ENCODE measurements at regions not wholly inside any gene's neighbourhood (a gene's known extent, or its start where the extent isn't known, plus 50 kb on each side); places are given as distances from the start of the nearest gene placed in this dataset.

DNA sequence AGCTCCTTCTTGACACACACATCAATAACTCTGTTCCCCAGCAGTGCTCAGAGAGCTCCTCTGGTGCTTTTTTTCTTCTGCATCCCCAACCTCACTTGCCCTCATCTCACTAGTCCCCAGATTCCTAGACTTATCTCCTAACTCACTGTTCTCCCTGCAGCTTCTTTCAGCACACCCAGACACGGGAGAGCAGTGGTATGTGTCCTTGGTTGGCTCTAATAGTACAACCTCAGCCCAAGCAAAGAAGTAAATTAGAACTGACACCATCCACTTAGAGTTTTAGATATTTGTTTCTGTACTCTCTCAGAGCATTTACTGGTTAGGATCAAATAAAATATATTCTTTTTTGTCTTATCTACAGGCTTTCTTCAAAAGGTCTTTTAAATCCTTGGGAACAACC is 201.4 kb upstream of the SNX7 start:
- Mint-ChIP-seq H3K4me1 (peaks cover 37% of the 10 kb centered on the region), H3K27ac (no peak overlapping the region), H3K27me3 (ENCODE audit: insufficient read depth, low read depth) (peaks cover 3% of the 10 kb centered on the region)

DNA sequence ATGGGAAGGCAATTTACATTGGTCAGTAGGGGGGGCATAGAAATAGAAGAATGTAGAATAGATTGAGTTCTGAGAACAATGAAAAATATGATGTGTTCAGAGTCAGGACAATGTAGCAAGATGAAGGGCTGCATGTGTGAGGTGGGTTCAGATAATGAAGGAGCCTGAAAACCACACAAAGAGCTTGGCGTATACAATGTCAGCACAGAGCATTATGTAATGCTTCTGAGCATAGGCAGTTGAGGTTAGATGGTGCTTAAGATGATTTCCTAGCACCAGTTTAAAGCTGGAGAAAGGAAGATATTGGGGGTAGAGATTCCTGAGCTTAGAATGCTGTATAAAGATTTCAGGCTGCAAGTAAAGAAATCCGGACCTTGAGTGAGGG is 202.0 kb upstream of the SNX7 start:
- no peaks in the 10 kb centered on the region for H3K79me2 ChIP-seq (ENCODE audit: low read depth)
- no peak for DNase-seq (ENCODE audit: low spot score)
- no peak overlapping the region for H3K27ac ChIP-seq
- no peaks in the 10 kb centered on the region for H3K36me3 ChIP-seq
- peak overlapping the region; percentile 0 for H3K27ac Mint-ChIP-seq
- H3K4me3 ChIP-seq: no peak overlapping the region
- H3K4me3 Mint-ChIP-seq: no peak overlapping the region
- H3K36me3 Mint-ChIP-seq: no peaks in the 10 kb centered on the region
- no peaks in the 10 kb centered on the region for H3K27me3 ChIP-seq
- no peak overlapping the region for H2AFZ ChIP-seq (replicated peaks)
- no peaks in the 10 kb centered on the region for H3K9me3 ChIP-seq (ENCODE audit: low read depth)
- H3K4me2 ChIP-seq: no peak overlapping the region
- TF ChIP-seq EZH2 (IDR thresholded peaks at IDR 0.05) (no peak), EZH2phosphoT487 (IDR thresholded peaks at IDR 0.05) (no peak)
- TF ChIP-seq, protein P1, sequence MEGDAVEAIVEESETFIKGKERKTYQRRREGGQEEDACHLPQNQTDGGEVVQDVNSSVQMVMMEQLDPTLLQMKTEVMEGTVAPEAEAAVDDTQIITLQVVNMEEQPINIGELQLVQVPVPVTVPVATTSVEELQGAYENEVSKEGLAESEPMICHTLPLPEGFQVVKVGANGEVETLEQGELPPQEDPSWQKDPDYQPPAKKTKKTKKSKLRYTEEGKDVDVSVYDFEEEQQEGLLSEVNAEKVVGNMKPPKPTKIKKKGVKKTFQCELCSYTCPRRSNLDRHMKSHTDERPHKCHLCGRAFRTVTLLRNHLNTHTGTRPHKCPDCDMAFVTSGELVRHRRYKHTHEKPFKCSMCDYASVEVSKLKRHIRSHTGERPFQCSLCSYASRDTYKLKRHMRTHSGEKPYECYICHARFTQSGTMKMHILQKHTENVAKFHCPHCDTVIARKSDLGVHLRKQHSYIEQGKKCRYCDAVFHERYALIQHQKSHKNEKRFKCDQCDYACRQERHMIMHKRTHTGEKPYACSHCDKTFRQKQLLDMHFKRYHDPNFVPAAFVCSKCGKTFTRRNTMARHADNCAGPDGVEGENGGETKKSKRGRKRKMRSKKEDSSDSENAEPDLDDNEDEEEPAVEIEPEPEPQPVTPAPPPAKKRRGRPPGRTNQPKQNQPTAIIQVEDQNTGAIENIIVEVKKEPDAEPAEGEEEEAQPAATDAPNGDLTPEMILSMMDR (IDR thresholded peaks at IDR 0.05): no peak
- peaks cover 6% of the 10 kb centered on the region for H3K27me3 Mint-ChIP-seq (ENCODE audit: insufficient read depth, low read depth)
- H3K9me3 Mint-ChIP-seq: no peaks in the 10 kb centered on the region
- no peaks in the 10 kb centered on the region for H3F3A ChIP-seq (ENCODE audit: low read depth)
- H3K4me1 Mint-ChIP-seq: peaks cover 42% of the 10 kb centered on the region
- peaks cover 6% of the 10 kb centered on the region for H3K4me1 ChIP-seq
- no peaks in the 10 kb centered on the region for H4K20me1 ChIP-seq (ENCODE audit: low read depth)
- no peak overlapping the region for H3K9ac ChIP-seq

More for the DNA sequence above, 201.4 kb upstream of the SNX7 start:
- Histone ChIP-seq H3F3A (ENCODE audit: low read depth) (no peaks in the 10 kb centered on the region), H3K4me2 (no peak overlapping the region), H3K36me3 (no peaks in the 10 kb centered on the region), H3K4me3 (no peak overlapping the region), H3K79me2 (ENCODE audit: low read depth) (no peaks in the 10 kb centered on the region), H4K20me1 (ENCODE audit: low read depth) (no peaks in the 10 kb centered on the region), H3K9me3 (ENCODE audit: low read depth) (no peaks in the 10 kb centered on the region), H3K27me3 (no peaks in the 10 kb centered on the region), H3K27ac (no peak overlapping the region), H3K4me1 (peaks cover 6% of the 10 kb centered on the region), H3K9ac (no peak overlapping the region), H2AFZ (replicated peaks) (no peak overlapping the region)
- no peaks in the 10 kb centered on the region for H3K36me3 Mint-ChIP-seq
- TF ChIP-seq EZH2 (IDR thresholded peaks at IDR 0.05): no peak
- TF ChIP-seq EZH2phosphoT487 (IDR thresholded peaks at IDR 0.05): no peak
- TF ChIP-seq, protein P1 (IDR thresholded peaks at IDR 0.05): no peak
- H3K4me3 Mint-ChIP-seq: no peak overlapping the region
- DNase-seq (ENCODE audit: low spot score): no peak
- H3K9me3 Mint-ChIP-seq: no peaks in the 10 kb centered on the region

DNA sequence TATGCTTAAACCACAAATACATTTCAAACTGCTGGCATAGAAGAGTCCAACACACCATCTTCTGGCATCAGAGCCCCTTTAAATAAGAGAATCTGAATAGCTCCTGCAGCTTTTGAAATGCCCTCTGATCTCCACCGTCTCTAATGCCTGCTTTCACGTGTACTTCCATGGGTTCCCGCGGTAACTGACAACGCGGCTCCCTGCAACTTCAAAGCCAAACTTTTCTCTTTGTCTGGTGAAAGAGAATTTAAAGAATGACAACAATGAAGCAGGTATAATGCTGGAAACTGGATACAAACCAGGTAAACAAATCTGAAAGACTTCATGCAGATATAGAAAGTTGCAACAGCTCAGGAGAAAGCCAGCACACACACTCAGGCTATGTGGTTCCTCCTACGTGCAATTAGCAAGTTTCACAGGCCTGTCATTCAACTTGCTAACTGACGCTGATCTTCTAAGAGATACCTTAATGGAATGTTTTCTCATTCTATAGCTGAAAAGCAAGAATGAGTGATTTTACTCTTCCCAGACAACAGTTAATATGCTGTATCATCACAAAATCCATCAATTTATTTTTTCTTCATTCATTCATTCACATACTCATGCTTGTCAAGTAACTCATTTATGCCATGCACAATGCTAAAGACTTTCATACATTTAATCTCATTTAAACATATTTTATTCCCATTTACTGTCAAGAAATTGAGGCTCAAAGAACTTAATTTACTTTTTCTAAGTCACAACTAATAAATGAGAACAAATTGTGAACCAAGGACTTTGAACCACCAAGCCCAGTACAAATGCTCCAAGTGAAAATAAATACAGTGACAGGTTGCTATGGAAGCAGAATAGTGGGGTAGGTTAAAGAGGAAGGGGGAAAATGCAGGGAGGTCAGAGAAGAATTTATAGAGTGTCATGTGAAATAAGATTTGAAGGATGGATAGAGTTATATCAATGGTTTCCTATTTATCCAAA is 202.7 kb upstream of the SNX7 start:
- peak; percentile 20 for DNase-seq (ENCODE audit: low spot score)
- TF ChIP-seq EZH2 (IDR thresholded peaks at IDR 0.05) (no peak), EZH2phosphoT487 (IDR thresholded peaks at IDR 0.05) (no peak)
- TF ChIP-seq, protein P1 (IDR thresholded peaks at IDR 0.05): no peak
- peak overlapping the region; percentile 23 for H3K4me2 ChIP-seq

More for the DNA sequence above, 202.7 kb upstream of the SNX7 start:
- Histone ChIP-seq H3K9ac (no peak overlapping the region), H3K79me2 (ENCODE audit: low read depth) (no peaks in the 10 kb centered on the region), H3K27me3 (no peaks in the 10 kb centered on the region), H4K20me1 (ENCODE audit: low read depth) (no peaks in the 10 kb centered on the region), H3K27ac (no peak overlapping the region), H3K4me1 (peaks cover 6% of the 10 kb centered on the region), H2AFZ (replicated peaks) (peak overlapping the region; percentile 72), H3K4me3 (no peak overlapping the region), H3F3A (ENCODE audit: low read depth) (no peaks in the 10 kb centered on the region), H3K9me3 (ENCODE audit: low read depth) (no peaks in the 10 kb centered on the region), H3K36me3 (no peaks in the 10 kb centered on the region)
- no peaks in the 10 kb centered on the region for H3K36me3 Mint-ChIP-seq
- H3K4me3 Mint-ChIP-seq: no peak overlapping the region
- peaks cover 6% of the 10 kb centered on the region for H3K27me3 Mint-ChIP-seq (ENCODE audit: insufficient read depth, low read depth)
- H3K4me1 Mint-ChIP-seq: peaks cover 47% of the 10 kb centered on the region
- peak overlapping the region; percentile 76 for H3K27ac Mint-ChIP-seq
- no peaks in the 10 kb centered on the region for H3K9me3 Mint-ChIP-seq

Measured in neural progenitor cell (in vitro differentiated cells).